Medulla oblongata (tissue), 1 donor: ENCODE measurements at regions not wholly inside any gene's neighbourhood (a gene's known extent, or its start where the extent isn't known, plus 50 kb on each side); places are given as distances from the start of the nearest gene placed in this dataset.

ENCODE experiments used
- DNase-seq: peaks from one replicate; pipeline ENCODE4 v3.0.0-alpha.2; 2015; ENCODE audit errors: extremely low spot score

DNA sequence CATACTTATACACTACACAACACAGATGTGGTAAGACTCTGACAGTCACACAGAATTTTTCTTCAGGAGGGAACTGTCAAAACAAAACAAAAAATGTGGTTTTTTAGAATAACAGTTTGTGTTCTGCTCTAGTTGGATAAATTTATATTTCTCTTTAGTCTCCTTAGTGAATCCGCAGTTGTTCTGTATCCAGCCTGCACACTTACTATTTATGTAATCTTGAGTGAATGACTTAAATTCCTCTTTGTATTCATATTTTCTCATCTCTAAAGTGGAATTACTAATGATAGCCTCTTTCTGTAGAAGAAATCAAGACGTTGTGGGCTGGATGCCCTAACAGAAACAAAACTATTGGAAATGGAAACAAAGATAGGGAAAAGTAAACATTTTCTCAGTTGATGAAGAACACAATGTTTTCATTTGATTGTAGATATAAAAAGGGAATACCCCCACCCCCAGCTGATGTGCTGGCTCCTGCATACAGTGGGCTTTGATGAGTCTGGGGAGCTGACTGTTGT is 375.2 kb downstream of the TRIB2 start:
- DNase-seq: no peak

- DNase-seq: no peak
Observed at GRCh38 chr2:13093416-13093991, 376.8 kb downstream of the TRIB2 start.

GRCh38 chr2:13102397-13103063 is 385.8 kb downstream of the TRIB2 start:
- DNase-seq: no peak

- no peak for DNase-seq
Observed at GRCh38 chr2:13103151-13103550, 386.4 kb downstream of the TRIB2 start.

- DNase-seq: no peak
Observed at GRCh38 chr2:13103778-13104493, 387.2 kb downstream of the TRIB2 start.

DNA sequence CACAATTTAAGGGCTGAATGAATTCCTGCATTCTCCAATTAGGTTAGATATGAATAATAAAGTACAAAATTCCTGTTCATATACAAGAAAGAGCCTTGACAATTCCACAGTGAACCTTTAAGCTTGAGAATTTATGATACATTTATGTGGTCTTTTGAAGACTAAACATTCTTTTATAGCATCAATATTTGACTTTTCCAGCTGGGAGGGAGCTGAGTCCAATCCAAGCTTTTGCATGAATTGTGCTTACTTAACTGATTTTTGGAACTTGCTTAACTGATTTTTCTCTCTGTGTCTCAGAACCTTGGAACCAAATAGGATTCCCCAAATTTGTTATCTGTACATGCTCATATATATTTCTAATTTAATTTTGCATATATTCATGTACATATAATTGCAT is 388.0 kb downstream of the TRIB2 start:
- no peak for DNase-seq

DNA sequence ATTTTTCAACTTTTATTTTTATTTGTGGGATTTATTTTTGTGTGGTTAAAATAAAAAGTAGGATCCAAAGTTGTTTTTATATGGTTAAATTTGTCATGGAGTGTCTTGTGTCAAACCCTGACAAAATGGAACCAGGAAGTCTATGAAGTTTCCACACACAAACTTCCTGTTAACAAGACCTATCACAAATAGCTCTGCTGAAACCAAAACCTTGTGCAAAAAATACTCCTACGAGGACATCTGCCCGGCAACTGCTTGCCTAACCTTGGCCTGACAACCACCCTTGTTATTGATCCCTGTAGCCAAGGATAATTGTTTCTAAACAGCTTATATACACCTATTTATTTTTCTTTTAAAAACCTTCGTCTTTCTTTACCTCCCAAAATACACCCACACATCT is 389.6 kb downstream of the TRIB2 start:
- no peak for DNase-seq

DNA sequence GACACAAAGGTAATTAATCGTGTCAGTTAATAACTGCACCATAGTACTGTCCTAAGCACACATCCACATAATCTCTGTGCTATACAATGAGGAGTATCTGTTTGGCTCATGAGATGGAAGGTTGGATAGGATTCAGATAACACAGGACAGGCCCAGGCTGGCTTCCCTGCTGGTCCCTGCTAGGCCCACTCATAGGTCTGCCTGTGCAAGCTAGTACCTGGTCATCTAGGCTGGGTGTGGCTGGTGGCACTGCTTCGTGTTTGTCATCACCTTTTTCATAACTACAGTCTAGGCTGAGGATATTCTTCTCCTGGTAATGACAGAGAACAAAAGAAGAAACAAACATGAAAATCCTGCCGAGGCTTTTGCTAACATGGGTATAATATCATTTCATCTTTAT is 392.8 kb downstream of the TRIB2 start:
- no peak for DNase-seq

GRCh38 chr2:13110825-13111224 is 394.1 kb downstream of the TRIB2 start:
- no peak for DNase-seq

DNA sequence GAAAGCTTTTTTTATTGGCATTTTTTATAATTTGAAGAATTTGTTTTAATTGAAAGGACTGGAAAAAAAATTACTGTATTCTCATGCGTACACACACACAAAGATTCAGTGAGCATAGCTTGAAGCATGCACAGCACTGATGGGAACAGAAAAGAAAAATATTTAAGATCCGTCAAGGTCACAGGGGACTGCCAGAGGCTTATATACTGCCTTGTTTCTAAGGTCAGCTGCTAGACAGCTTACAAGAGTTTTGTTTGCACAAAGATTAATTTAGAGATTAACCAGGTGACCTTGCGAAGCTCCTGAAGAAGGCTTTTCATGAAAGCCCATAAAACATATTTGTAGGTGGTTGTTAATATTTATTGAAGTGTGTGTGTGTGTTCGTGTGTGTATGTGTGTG is 396.3 kb downstream of the TRIB2 start:
- no peak for DNase-seq

- no peak for DNase-seq
Observed at GRCh38 chr2:13114391-13114790, 397.7 kb downstream of the TRIB2 start.

DNA sequence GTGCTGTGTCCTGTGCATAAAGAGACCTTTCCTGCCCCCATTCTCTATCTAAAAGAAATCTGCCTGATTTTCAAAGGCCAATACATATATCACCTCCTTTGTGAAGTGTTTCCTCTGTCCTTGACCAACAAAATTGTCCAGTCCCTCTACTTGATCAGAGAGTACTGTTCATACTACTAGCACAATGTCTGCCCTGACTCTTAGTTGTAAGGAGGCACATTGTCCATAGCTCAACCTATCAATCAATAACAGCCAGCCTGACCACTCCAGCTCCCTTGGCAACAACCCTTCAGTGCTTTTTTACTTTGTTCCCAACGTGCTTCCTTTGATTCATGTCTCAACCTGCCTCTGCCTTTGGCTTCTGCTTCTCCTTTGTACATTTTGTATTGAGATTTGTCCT is 398.9 kb downstream of the TRIB2 start:
- no peak for DNase-seq

GRCh38 chr2:13121096-13121495 is 404.4 kb downstream of the TRIB2 start:
- no peak for DNase-seq

GRCh38 chr2:13128139-13128538 is 411.4 kb downstream of the TRIB2 start:
- no peak for DNase-seq

DNA sequence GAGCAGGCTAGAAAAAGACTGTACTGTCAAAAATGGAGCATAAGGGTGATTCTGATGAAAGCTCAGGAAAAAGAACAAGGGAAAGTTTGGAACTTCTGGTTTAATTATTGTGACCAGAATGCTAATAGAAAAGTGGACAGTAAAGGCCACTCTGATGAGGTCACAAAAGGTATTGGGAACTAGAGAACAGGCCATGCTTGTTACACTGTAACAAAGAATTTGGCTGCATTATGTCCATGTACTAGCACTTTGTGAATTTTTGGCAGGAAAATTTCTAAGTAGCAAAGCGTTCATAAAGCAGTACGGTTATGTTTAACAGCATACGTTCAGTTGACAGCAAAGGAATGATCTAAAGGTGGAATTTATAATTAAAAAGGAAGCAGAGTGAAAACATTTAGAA is 418.6 kb downstream of the TRIB2 start:
- no peak for DNase-seq

- DNase-seq: no peak
Observed at GRCh38 chr2:13135856-13136255, 419.1 kb downstream of the TRIB2 start.

GRCh38 chr2:13137679-13138078 is 420.9 kb downstream of the TRIB2 start:
- DNase-seq: no peak

DNA sequence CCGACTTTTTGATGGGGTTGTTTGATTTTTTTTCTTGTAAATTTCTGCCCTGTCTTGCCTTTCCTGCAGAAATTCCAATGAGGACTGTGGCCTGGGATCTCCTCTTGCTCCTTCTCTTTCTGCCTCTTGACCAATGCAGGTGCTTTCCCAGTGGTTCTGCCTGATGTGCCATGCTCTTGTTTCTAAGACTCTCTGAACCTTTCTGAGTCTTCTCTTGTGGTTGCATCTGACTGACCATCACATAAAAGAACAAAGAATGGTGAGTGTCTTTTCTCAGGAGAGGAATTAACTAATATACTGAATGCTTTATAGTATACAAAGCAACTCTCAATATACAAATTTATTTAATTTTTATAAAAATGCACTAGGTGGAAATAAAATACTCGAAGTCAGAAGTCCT is 424.6 kb downstream of the TRIB2 start:
- DNase-seq: no peak

GRCh38 chr2:13143451-13143850 is 426.7 kb downstream of the TRIB2 start:
- DNase-seq: no peak

DNA sequence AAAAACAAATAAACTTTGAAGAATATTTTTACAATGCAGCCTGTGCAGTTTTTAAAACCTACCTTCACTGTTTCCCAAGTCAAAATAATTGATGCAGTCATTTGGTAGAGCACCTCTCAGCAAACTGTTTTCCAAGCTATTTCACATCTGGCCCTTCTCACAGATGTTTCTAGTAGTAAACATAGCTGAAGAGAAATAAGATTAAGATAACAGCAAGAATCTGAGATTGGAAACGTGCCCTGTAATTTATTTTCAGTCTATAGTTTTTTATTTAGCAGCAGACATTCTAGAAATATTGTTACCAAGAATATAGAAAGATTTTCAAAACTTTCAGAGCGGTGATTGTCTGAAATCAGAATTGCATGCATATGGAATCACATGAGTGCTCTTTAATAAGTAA is 440.2 kb downstream of the TRIB2 start:
- no peak for DNase-seq

DNA sequence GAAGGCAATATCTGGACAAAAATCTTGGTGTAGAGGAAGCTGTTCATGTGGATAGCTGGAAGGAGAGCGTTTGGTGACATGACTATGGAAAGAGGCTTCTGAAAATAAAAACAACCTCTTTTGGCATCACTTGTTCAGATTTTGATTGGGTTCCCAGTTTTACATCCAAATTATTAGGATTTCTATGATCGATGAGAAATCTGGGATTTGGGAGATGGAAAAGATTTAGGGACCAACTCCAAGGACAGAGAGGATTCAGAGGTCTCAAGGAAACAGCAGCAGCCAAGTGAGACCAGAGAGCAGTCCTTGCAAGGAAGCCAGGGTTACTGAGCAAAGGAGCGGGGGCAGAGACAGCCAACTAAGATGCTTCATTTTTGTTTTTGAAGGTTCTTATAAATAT is 441.7 kb downstream of the TRIB2 start:
- no peak for DNase-seq

- no peak for DNase-seq
Observed at GRCh38 chr2:13180729-13181128, 464.0 kb downstream of the TRIB2 start.

- no peak for DNase-seq
Observed at GRCh38 chr2:13193075-13193474, 476.3 kb downstream of the TRIB2 start.
